Lung (tissue), 11 donors: ENCODE measurements at regions not wholly inside any gene's neighbourhood (a gene's known extent, or its start where the extent isn't known, plus 50 kb on each side); places are given as distances from the start of the nearest gene placed in this dataset.

Experiments used
- ATAC-seq: fragments of 200-7000 bp; cut with Tn5 transposase; one replicate; pipeline ENCODE4 v1.9.1; 2020; ENCODE audit warnings: moderate number of reproducible peaks; ENCODE audit not compliant: insufficient read depth, low FRiP score
- DNase-seq, 3 donors: peaks; one replicate each; pipeline ENCODE4 v3.0.0-alpha.2; 2013 to 2017
- H3K27ac ChIP-seq, 2 donors: one replicate each; pipeline ENCODE4 v1.5.1; 2013; ENCODE audit warnings: mild to moderate bottlenecking in 2 of 2, moderate library complexity in 2 of 2, control low read depth in 1 of 2, inconsistent platforms in 1 of 2, low read depth in 1 of 2, low read length in 1 of 2
- H3K27me3 ChIP-seq, 3 donors: one replicate each; pipeline ENCODE4 v1.5.1; 2013; ENCODE audit warnings: low read length in 2 of 3; ENCODE audit not compliant: control insufficient read depth in 3 of 3, insufficient read depth in 3 of 3
- H3K36me3 ChIP-seq, 4 donors: one replicate each; pipeline ENCODE4 v1.5.1; 2013; ENCODE audit warnings: low read length in 4 of 4, mild to moderate bottlenecking in 1 of 4, moderate library complexity in 1 of 4; ENCODE audit not compliant: control insufficient read depth in 4 of 4, insufficient read depth in 4 of 4
- H3K4me1 ChIP-seq, 5 donors: one replicate each; pipeline ENCODE4 v1.5.1; 2013; ENCODE audit warnings: low read length in 5 of 5, mild to moderate bottlenecking in 2 of 5, moderate library complexity in 1 of 5; ENCODE audit not compliant: control insufficient read depth in 5 of 5, insufficient read depth in 5 of 5
- H3K4me3 ChIP-seq: one replicate; pipeline ENCODE4 v1.5.1; 2013; ENCODE audit warnings: mild to moderate bottlenecking, control low read depth, moderate library complexity
- H3K9ac ChIP-seq, 2 donors: one replicate each; pipeline ENCODE4 v1.5.1; 2013; ENCODE audit warnings: low read length in 2 of 2, control low read depth in 1 of 2; ENCODE audit not compliant: insufficient read depth in 1 of 2
- H3K9me3 ChIP-seq, 4 donors: one replicate each; pipeline ENCODE4 v1.5.1; 2013; ENCODE audit warnings: low read length in 3 of 4, mild to moderate bottlenecking in 1 of 4, moderate library complexity in 1 of 4; ENCODE audit not compliant: control insufficient read depth in 4 of 4, insufficient read depth in 3 of 4
- WGBS, 2 donors: extraction: QIAGEN DNeasy Blood & Tissue Kit; methylation state at CpG; one replicate each; pipeline ENCODE4 v1.1.7; 2013; 5-methylcytosine and 5-hydroxymethylcytosine counted together
- TF ChIP-seq, protein P1 (sequence below): IDR thresholded peaks from 2 replicates; pipeline ENCODE4 v1.5.1; 2012; ENCODE audit warnings: mild to moderate bottlenecking; ENCODE audit errors: control extremely low read depth, extremely low read depth
- donor health status: control.
- donor health status: control.
- donor health status: Bipolar disorder and iron deficiency.
- donor health status: healthy.
- donor health status: DM: yes; HTN: yes; CAD: no.

DNA sequence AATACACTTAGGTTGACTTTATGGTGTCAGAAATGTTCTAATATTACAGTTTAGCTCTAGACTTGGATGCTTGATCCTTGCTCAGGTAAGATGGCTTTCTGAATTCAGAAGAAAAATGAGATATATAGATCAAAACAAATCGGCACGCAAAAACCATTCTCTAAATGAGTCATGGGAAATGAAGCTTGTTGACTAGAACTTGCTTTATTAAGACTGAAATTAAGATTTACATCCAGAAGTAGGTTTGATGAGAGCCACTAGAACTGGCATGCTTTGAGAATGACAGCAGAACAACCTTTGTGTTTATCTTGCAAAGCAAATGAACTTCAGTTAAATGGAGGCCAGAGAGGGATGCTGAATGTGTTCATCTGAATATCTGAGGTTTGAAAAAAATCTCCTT, 304.9 kb upstream of the KLF3 start:
- DNase-seq (no peak), ATAC-seq (no peak)
- TF ChIP-seq, protein P1, sequence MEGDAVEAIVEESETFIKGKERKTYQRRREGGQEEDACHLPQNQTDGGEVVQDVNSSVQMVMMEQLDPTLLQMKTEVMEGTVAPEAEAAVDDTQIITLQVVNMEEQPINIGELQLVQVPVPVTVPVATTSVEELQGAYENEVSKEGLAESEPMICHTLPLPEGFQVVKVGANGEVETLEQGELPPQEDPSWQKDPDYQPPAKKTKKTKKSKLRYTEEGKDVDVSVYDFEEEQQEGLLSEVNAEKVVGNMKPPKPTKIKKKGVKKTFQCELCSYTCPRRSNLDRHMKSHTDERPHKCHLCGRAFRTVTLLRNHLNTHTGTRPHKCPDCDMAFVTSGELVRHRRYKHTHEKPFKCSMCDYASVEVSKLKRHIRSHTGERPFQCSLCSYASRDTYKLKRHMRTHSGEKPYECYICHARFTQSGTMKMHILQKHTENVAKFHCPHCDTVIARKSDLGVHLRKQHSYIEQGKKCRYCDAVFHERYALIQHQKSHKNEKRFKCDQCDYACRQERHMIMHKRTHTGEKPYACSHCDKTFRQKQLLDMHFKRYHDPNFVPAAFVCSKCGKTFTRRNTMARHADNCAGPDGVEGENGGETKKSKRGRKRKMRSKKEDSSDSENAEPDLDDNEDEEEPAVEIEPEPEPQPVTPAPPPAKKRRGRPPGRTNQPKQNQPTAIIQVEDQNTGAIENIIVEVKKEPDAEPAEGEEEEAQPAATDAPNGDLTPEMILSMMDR, result no peak
- Histone ChIP-seq H3K9me3 (no peaks in the 10 kb centered on the region), H3K9ac (no peak overlapping the region), H3K36me3 (no peaks in the 10 kb centered on the region), H3K27ac (no peak overlapping the region), H3K4me1 (peaks cover 0 to 14% (median 0%) of the 10 kb centered on the region in 5 donors), H3K27me3 (no peaks in the 10 kb centered on the region), H3K4me3 (no peak overlapping the region)
- 95 to 96% methylated on average over 2 of the region's 2 CpGs for WGBS, 2 donors

DNA sequence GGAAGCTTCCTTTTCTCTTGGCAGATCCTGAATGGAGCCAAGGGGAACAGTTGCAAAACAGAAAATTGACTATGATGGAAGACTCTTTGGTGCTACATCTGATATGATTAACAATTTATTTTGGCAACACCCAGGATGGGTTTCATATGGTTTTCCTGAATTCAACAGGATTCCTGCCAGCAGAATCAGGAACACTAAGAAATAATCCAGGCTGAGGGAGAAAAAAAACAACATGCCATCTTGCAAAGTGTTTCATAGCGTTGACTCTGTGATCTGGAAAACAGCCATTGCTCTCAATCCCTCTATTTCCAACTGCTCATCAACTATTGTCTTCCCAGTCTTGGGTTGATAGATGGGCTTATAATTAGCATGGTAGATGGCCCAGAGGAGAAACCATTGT, 303.8 kb upstream of the KLF3 start:
- DNase-seq (peak in 2 of 3 donors; percentile 76 to 82), ATAC-seq (no peak)
- Histone ChIP-seq H3K4me1 (peaks cover 0 to 21% (median 0%) of the 10 kb centered on the region in 5 donors), H3K9ac (no peak overlapping the region), H3K36me3 (no peaks in the 10 kb centered on the region), H3K27ac (no peak overlapping the region), H3K27me3 (no peaks in the 10 kb centered on the region), H3K4me3 (no peak overlapping the region), H3K9me3 (no peaks in the 10 kb centered on the region)
- WGBS, 2 donors, result 87 to 93% methylated on average over 1 of the region's 1 CpG
- TF ChIP-seq, protein P1, result no peak

DNA sequence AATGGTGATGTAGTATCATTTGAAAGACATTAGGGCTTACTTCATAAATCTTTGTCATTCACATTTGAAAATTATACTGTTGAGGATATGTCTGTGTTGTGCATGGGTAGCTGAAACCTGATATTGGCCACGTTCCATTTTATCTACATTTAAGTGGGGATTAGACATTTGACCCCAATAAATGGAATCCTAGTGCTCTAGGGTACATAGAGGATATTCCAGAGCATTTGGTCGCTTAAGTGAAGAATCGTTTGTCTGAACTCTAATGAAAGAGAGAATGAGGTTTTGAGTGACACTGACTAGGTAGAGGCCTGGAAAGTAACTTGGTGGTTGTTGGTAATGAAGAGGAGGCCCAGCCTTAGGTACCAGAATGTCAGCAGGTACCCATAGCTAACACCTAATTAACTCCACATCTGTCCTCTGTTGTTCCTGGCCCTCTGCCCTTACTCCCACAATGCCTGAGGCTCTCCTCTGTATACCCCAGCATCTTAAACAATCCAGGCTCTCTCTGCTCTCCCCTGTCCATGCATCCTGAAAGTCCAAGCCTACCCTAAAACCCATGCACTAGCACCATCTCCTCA, 299.5 kb upstream of the KLF3 start:
- H3K4me1 ChIP-seq, result peaks cover 4 to 39% (median 6%) of the 10 kb centered on the region in 5 donors
- H3K27ac ChIP-seq, result no peak overlapping the region
- H3K9ac ChIP-seq, result no peak overlapping the region

More for the DNA sequence above, 299.5 kb upstream of the KLF3 start:
- 80 to 90% methylated on average over 3 of the region's 3 CpGs for WGBS, 2 donors
- no peaks in the 10 kb centered on the region for H3K36me3 ChIP-seq
- DNase-seq (peak in 1 of 3 donors; percentile 45), ATAC-seq (no peak)
- TF ChIP-seq, protein P1, result no peak
- no peak overlapping the region for H3K4me3 ChIP-seq
- no peaks in the 10 kb centered on the region for H3K9me3 ChIP-seq
- H3K27me3 ChIP-seq, result no peaks in the 10 kb centered on the region
